GM12878 (cell line): ENCODE measurements at regions not wholly inside any gene's neighbourhood (a gene's known extent, or its start where the extent isn't known, plus 50 kb on each side); places are given as distances from the start of the nearest gene placed in this dataset.

Experiments used
- EGR1 ChIP-seq, 2 experiments: IDR thresholded peaks; 1 replicate in 1 of 2; 2 replicates in 1 of 2; pipeline ENCODE4 v1.6.1; 2011 to 2012; ENCODE audit warnings: low read depth in 2 of 2, low read length in 2 of 2, borderline replicate concordance in 1 of 2, mild to moderate bottlenecking in 1 of 2, moderate library complexity in 1 of 2
- JUNB ChIP-seq: IDR thresholded peaks from 2 replicates; pipeline ENCODE4 v1.6.1; 2016; ENCODE audit warnings: antibody characterized with exemption, mild to moderate bottlenecking
- KAT2A ChIP-seq: conservative IDR thresholded peaks from 2 replicates; pipeline ENCODE4 v1.6.1; 2011; ENCODE audit warnings: low read depth, low read length; ENCODE audit not compliant: control insufficient read depth
- POLR2A ChIP-seq: IDR thresholded peaks from 2 replicates; pipeline ENCODE4 v1.6.1; 2011; ENCODE audit warnings: low read depth, mild to moderate bottlenecking, low read length
- RFX5 ChIP-seq: IDR thresholded peaks from 2 replicates; pipeline ENCODE4 v1.6.1; 2011; ENCODE audit warnings: low read depth, low read length, improper control_type of control experiment
- SMAD1 ChIP-seq: fragments of 450-650 bp; IDR thresholded peaks from 2 replicates; pipeline ENCODE4 v1.6.1; 2018; ENCODE audit warnings: mild to moderate bottlenecking, low read depth; ENCODE audit not compliant: partially characterized antibody
- ZNF274 ChIP-seq: IDR thresholded peaks from one replicate; pipeline ENCODE4 v1.8.0; 2011; ENCODE audit not compliant: insufficient read length, insufficient read depth
- TF ChIP-seq, protein P1 (sequence below), 3 experiments: IDR thresholded peaks in 2 of 3; conservative IDR thresholded peaks in 1 of 3; 2 replicates each; pipeline ENCODE4 v1.5.1; 2011; ENCODE audit warnings: low read depth in 3 of 3, low read length in 3 of 3, mild to moderate bottlenecking in 3 of 3, control low read depth in 2 of 3, moderate library complexity in 2 of 3, inconsistent platforms in 1 of 3, mixed read lengths in 1 of 3; ENCODE audit not compliant: control insufficient read depth in 2 of 3, insufficient read depth in 1 of 3; ENCODE audit errors: extremely low read depth in 1 of 3
- TF ChIP-seq, protein P2 (sequence below): fragments of 450-650 bp; conservative IDR thresholded peaks from 2 replicates; pipeline ENCODE4 v1.6.1; 2017; ENCODE audit warnings: mild to moderate bottlenecking, moderate library complexity

DNA sequence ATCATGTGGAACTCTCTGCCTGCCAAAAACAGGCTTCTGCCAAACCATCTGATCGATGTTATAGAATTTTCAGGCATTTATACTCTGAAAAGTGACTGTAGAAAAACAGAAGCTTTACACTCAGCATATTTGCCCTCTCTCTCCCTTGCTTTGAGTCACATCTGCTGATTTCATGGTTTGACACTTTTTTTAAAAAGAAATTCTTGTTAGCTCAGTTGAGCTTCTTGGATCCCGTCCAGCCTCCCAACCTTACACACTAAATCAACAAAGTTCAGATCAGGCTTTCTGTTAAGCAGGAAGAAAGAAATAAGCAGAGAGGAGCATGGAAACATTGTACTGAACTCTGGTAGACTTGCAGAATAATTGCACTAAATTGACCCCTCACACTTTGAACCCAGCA is 193.6 kb upstream of the SEL1L start:
- TF ChIP-seq POLR2A (no peak), EGR1 (IDR thresholded peaks at IDR 0.05; ENCODE audit: borderline replicate concordance in 1 of 2, low read depth in 2 of 2, low read length in 2 of 2) (no peak), JUNB (no peak), ZNF274 (no peak), SMAD1 (no peak), KAT2A (no peak), RFX5 (no peak)
- TF ChIP-seq, protein P1, sequence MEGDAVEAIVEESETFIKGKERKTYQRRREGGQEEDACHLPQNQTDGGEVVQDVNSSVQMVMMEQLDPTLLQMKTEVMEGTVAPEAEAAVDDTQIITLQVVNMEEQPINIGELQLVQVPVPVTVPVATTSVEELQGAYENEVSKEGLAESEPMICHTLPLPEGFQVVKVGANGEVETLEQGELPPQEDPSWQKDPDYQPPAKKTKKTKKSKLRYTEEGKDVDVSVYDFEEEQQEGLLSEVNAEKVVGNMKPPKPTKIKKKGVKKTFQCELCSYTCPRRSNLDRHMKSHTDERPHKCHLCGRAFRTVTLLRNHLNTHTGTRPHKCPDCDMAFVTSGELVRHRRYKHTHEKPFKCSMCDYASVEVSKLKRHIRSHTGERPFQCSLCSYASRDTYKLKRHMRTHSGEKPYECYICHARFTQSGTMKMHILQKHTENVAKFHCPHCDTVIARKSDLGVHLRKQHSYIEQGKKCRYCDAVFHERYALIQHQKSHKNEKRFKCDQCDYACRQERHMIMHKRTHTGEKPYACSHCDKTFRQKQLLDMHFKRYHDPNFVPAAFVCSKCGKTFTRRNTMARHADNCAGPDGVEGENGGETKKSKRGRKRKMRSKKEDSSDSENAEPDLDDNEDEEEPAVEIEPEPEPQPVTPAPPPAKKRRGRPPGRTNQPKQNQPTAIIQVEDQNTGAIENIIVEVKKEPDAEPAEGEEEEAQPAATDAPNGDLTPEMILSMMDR (IDR thresholded peaks at IDR 0.05 in 2 of 3, conservative IDR thresholded peaks at IDR 0.05 in 1 of 3; ENCODE audit: control insufficient read depth in 2 of 3, extremely low read depth in 1 of 3, insufficient read depth in 1 of 3, low read depth in 3 of 3, low read length in 3 of 3), result no peak
- TF ChIP-seq, protein P2, sequence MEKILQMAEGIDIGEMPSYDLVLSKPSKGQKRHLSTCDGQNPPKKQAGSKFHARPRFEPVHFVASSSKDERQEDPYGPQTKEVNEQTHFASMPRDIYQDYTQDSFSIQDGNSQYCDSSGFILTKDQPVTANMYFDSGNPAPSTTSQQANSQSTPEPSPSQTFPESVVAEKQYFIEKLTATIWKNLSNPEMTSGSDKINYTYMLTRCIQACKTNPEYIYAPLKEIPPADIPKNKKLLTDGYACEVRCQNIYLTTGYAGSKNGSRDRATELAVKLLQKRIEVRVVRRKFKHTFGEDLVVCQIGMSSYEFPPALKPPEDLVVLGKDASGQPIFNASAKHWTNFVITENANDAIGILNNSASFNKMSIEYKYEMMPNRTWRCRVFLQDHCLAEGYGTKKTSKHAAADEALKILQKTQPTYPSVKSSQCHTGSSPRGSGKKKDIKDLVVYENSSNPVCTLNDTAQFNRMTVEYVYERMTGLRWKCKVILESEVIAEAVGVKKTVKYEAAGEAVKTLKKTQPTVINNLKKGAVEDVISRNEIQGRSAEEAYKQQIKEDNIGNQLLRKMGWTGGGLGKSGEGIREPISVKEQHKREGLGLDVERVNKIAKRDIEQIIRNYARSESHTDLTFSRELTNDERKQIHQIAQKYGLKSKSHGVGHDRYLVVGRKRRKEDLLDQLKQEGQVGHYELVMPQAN, result no peak
